GM12874 (cell line): ENCODE measurements at regions not wholly inside any gene's neighbourhood (a gene's known extent, or its start where the extent isn't known, plus 50 kb on each side); places are given as distances from the start of the nearest gene placed in this dataset.

Experiments used
- TF ChIP-seq, protein P1 (sequence below): IDR thresholded peaks from 2 replicates; pipeline ENCODE4 v1.5.1; 2011; ENCODE audit warnings: low read depth, mild to moderate bottlenecking, control low read depth, low read length, moderate library complexity; ENCODE audit not compliant: insufficient read depth

GRCh38 chr6:105536961-105537360 lies 134.1 kb upstream of the PREP start:
- TF ChIP-seq, protein P1, sequence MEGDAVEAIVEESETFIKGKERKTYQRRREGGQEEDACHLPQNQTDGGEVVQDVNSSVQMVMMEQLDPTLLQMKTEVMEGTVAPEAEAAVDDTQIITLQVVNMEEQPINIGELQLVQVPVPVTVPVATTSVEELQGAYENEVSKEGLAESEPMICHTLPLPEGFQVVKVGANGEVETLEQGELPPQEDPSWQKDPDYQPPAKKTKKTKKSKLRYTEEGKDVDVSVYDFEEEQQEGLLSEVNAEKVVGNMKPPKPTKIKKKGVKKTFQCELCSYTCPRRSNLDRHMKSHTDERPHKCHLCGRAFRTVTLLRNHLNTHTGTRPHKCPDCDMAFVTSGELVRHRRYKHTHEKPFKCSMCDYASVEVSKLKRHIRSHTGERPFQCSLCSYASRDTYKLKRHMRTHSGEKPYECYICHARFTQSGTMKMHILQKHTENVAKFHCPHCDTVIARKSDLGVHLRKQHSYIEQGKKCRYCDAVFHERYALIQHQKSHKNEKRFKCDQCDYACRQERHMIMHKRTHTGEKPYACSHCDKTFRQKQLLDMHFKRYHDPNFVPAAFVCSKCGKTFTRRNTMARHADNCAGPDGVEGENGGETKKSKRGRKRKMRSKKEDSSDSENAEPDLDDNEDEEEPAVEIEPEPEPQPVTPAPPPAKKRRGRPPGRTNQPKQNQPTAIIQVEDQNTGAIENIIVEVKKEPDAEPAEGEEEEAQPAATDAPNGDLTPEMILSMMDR, result no peak

GRCh38 chr6:105533301-105533700 lies 130.4 kb upstream of the PREP start:
- TF ChIP-seq, protein P1, result no peak

- TF ChIP-seq, protein P1, result no peak
These were observed 123.5 kb upstream of the PREP start for GRCh38 chr6:105526225-105526872.

DNA sequence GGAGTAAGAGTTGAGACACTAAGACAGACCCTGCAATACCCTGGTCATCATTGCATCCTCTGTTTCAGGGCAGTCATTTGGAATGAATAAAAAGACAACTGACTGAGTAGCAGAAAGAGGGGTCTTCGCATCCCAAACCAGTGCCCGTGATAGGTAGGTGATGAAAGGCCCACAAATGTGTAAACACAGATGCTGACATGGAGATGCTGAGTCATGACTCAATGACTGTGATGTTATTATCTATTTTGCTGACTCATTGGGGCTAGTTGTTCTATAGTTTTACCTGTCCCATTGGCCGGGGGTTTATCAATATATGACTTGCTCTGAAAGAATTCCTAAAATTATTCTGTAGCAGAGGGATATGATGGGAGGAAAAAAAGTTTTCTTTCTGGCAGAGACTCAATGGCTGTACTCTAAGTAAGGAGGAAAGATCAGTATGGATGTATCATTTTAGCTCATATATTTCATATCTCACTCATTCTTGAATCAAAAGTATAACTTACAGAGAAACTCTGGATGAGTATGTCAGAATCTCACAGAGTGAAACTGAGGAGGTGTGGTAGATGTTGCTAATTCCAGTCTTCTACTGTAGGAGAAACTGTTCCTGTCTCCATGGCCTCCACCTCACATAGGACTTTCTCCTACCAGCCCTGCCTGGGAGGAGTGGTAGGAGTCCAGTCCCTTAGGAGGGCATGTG lies 119.9 kb upstream of the PREP start:
- TF ChIP-seq, protein P1, result no peak

GRCh38 chr6:105519954-105520353 lies 117.1 kb upstream of the PREP start:
- TF ChIP-seq, protein P1, result no peak

DNA sequence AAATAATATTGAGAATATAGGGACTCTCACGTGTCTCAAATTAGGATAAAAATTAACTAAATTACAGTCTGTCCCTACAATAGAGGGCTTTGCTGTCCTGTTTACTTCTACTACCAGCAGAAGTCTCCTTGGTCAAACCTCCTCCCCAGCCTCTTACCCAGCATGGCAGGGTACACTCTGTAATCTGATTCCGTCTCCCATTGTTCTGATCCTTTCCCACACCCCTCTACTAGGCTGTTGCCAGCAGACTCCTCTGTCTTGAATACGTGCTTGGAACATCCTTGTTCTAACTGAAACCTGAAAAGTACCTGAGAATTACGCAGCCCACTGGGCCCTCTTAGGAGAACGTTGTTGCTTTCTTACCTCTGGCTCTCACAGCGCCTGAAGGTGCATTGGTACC lies 112.2 kb upstream of the PREP start:
- TF ChIP-seq, protein P1, result no peak

DNA sequence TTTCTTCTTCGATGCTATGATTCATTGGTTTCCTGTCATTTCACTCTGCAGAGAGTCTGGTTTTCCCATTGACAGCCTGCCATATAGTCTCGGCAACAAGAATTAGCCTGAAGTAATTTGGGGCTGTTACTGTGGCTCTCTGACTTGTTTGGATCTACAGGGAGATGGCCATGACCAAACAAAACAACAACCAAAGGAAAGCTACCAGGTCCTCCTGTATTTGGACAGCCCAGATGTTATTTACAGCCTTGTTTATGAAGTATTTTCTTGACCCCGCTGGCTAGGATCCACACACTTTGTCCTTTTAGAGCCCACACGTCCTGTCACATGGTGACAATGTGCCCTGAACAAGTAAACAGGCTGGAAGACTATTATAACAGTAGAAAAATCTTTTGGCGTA lies 111.4 kb upstream of the PREP start:
- TF ChIP-seq, protein P1, result no peak
